Kidney glomerular epithelial cell (primary cell): ENCODE measurements at regions not wholly inside any gene's neighbourhood (a gene's known extent, or its start where the extent isn't known, plus 50 kb on each side); places are given as distances from the start of the nearest gene placed in this dataset.

Source experiments
- DNase-seq: peaks from one replicate; lab custom pipeline; 2025; lab: John Stamatoyannopoulos, UW

DNA sequence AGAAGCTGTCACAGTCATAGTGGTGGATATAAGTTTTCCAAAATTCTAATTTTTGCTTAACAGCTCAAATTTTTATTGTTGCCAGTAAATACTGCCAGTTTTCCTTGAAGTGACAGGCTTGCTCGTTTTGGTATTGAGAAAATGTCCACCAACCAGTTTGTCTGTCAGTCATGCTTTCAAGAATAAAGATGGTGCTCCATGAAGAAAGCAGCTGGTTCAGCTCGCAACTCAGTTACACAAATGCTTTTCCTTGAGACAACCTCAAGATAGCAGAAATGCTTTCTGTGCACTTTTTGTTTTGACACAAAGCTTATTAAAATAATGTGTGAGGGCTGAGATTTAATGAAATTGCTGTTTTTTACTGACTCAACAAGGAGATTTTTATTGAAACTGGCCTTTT, 135.7 kb downstream of the LRRC70 start:
- DNase-seq = no peak

DNA sequence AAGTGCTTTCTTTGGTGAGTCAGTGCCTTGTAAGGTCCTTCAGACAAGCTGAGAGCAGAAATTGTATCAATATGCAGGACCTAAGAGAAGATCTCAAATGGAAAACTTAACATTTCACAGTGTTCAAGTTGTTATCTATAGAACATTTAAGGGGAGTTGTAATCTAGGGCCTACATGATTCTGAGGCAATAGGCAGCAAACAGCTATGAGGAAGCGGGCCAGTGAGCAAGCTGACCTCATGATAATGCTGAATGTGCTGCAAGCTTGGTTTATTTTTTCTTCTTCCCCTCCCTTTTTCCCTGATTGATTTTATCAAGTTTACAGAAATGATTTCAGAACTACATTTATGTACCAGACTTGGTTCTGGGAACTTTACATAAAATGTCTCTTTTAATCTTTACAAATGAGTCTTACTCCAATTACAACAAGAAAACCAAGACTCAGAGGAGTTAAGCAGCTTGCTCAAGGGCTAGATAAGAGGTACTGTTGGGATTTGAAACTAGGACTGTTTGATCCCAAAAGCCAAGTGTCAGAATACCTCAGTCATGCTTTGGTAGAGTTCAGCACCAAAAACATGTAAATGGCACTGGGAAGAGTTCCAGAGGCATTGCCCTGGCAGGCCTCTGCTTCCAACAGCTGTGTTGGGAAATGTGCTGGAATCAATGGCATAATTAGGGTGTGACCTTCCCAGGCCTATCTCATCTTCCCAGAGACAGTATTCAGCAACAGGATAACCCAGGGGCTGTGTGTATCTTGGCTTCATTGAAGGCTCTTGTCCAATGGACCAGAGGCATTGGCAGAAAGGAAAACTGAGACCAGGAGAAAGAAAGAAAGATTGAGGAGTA, 130.1 kb downstream of the LRRC70 start:
- no peak for DNase-seq

DNA sequence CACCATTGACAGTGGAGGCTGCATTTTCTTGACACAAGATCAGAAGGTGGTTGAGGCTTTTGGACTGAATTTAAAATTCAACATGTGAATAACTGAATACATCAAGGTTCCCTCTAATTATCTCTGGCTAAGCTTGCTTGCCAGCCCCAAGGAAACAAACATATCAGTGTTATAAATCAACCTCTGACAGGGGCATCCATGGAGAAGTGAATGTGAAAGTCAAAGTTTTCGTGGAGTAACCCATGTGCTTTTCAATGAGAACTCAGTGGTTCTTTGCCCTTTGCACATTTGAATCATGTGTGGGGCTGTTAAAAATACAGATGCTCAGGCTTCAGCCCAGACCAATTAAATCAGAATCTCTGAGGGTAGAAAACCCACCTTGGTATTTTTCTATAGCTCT, 128.9 kb downstream of the LRRC70 start:
- DNase-seq = no peak

DNA sequence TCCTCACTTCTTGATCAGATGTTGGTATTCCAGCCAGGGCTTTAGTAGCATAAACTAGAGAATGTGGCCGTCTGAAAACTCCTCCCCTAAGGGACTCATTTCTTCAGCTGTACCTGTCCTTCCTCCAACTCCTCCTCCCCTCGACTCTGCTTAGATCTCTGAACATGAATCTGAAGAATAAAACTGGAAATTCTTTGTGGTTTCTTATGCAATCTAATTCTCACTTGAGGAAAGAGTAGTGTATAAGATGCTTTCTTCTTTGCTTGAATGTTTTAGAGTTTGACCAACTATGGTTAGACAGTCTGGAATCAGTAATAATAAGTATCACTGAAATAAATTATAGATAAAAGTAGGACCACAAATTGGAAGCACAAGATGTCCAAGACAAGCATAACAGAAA, 128.5 kb downstream of the LRRC70 start:
- no peak for DNase-seq

DNA sequence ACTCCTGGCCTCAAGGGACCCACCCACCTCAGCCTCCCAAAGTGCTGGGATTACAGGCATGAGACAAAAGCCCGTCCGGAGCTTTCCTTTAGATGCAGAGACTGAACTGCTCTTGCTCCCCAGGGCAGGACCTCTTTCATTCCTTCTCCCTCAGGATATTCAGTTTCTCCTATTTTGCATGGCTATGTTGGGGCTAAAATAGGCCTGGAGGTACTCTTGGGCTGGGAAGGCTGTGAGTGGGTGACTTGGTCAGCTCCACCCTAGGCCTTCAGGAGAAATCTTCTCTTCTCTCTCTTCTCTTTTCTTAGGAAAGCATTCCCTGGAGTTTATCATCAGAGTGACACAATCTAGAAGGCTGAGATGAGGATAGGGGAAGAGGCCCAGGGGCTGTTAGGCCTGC, 126.4 kb downstream of the LRRC70 start:
- DNase-seq = no peak

DNA sequence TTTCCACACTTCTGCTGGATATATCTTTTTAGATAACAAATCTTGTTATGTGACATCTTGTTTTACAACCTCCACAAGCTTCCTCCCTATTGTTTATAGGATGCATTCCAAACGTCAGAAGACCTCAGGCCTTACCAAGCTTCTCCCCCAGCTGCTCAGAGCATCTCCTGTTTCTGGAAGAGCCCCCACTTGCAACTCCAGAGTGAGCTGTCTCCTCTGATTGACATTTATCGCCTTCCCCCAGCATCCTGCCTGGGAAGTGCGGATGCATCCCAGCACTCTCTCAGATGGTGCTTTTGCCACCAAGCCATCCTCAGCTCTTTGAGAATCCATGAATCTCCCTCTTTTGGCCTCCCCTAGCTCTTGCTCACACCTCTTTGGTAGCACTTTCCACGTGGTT, 123.5 kb downstream of the LRRC70 start:
- no peak for DNase-seq

DNA sequence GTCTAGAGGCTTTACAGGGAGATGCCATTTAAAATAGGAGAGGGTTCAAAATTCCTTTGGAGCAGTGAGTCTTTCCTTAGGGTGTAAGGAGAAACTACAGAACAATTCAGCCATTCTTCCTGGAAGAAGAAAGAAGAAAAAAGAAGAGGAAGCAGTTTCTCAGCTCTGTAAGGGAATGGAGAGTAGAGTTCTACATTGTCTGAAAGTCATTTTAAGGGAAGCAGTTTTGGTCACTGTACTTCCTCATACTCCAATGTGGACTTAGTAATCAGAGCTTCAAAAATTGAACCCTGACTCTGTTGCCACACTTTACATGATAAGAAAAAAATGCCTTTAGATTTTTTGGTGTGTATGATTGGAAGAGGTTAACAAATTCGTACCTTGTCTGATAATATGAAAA, 122.4 kb downstream of the LRRC70 start:
- no peak for DNase-seq

DNA sequence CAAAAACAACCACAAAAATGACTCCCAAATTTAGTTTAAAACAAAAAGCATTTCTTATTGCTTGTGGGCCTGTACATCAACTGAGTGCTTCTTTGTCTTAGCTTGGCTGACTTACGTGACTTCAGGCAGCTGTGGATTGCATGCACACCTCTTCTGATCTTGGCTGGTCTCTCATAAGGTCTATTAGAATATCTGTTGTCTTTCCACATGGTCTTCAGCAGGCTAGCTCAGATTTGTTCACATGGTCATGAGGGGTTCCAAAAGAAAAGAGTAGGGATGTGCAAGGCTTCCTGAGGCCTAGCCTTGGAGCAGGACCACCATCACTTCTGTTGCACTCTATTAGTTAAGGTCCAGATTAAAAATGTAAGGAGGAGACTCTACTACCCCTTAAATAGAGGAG, 120.1 kb downstream of the LRRC70 start:
- no peak for DNase-seq

DNA sequence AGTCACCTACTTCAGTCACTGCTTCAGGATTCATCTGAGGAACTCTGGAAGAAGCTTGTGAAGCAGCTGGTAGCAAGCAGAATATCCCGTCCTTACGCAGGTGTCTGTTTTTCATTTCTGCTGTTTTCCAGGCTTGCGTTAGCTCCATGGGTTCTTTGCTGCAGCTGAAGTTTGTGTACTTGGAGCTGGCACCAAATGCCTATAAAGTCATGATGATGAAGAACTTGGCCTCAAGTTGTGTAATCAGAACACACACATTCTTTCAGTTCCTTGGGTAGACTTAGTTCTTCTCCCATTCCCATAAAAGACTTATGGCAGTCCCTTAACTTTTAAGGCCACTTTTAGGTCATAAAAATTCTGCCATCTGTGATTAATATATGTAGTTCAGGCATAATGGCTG, 116.7 kb downstream of the LRRC70 start:
- no peak for DNase-seq

DNA sequence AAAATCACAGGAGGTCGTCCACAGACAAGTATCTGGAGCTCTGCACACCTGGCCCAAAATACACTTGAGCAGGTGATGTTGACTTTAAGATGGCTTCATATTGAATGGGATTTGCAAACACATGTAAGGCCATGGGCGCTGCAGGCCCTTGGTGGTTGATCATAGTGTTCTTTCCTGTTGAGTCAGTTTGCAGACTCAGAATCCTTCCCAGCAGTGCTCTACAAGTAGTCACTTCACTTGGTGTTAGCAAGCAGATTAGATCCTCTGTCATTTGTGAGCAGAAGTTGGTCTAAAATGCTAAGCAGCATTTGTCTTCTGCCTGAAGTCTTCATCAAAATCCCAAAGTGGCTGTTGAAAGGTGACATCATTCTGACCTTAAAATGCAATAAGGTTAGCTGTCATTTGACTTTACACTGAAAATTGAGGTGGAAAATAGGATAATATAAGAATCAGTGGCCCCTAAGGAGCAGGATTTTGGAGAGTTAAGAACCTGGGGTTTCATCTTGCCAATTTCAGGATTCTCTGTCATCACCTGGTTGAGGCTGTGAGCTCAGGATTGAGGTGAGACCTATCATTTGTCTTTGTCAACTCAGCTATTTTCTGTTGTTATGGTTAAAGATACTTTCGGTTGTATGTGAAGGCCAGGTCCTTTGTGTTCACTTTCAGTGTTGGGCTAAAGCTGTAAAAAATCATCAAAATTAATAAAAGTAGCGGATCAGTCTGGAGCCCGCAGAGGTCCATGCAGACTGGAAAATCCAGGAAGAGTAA, 114.5 kb downstream of the LRRC70 start:
- no peak for DNase-seq

DNA sequence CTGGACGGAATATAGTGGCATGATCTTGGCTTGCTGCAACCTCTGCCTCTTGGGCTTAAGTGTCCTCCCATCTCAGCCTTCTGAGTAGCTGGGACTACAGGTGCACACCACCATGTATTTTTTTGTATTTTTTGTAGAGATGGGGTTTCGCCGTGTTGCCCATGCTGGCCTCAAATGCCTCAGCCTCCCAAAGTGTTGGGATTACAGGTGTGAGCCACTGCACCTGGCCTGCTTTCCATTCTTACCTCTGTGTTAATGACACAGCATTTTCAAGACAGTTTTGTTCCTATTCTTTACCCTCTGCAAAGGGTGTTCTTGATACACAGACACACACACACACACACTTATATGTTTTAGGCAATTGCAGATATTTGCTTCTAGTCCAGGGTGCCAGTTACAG, 113.3 kb downstream of the LRRC70 start:
- DNase-seq = no peak

DNA sequence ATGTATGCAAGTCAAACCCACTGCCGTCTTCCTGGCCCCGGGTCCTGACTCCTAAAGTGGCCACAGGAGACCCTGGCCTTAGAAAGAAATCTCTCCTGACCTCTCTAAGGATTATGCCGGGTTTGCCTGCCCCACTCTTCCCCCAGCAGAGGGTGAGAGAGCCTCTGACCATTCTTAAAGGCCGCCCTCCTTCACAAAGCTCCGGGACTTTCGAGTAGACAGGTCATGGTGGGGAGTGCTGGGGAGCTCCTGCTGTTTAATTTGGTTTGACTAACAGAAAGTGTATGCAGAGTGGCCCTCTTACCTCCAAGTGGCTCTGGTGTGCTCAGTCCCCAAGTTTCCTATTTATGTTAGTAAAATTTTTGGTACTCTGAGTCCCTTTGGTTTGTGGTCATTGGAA, 111.8 kb downstream of the LRRC70 start:
- DNase-seq = no peak

DNA sequence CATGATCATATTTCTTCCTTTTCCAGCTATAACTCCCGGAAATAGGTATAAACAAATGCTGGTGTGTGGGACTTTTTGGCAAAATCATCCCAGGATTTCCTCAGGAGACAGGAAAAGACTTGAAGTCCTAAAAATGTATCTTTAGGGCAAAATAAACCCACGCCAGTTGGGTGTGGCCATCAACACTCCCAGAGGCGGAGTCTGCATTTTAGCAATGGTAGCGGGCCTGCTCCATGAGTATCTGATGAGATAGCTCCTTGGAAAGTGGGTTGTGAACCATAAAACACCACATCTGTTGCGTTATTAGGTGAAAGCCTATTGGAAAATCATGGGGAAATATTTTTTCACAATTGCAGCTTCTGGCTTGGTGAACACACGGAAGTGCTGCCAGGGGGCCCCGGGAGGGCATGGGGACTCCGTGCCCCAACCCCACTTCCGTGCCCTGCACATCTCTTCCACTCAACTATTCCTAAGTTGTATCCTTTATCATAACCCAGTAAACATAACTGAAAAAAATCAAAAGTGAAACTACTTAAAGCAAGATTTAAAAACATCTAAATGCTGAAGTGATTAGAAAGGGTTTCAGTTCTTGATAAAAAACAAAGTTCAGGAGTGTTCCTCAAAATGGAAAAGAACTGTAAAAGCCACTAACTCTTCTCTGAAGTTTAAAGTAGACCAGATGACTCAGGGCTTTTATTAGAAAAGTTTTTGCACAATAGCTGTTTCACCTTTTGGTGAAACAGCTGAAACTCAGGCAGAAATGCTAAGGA, 111.2 kb downstream of the LRRC70 start:
- DNase-seq = no peak

DNA sequence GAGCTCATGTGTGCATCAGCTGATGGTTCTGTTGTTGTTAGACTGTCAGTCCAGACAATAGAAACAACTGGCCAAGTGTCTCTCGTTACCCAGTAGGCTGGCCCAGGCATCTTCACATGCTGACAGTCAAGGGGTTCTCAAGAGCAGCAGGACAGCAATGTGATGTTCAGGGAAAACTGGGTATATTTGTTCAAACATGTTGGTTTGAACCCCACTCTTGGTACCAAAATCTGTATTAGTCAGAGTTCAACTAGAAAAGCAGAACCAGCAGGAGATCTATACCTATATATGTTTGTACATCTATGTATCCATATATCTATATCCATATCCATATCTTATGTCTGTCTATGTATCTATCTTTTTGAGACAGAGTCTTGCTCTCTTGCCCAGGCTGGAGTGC, 108.1 kb downstream of the LRRC70 start:
- no peak for DNase-seq

DNA sequence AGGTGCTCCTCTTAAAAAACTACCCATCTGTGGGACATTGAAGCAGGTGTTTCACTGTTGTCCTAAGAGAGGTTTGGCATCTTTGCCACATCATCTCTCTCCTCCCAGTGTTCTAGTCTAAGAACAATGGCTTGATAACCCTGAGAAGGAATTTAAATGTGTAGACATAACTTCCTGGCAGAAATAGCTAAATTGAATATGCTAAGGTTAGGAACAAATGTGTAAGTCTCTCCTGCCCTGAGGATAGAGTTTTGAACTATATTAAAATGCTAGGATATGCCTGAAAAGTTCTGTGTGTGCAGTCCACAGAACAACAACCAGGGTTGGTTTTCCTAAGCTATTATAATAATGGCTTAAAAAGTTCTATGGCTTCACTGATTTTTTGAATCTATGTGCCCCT, 106.6 kb downstream of the LRRC70 start:
- DNase-seq = no peak

DNA sequence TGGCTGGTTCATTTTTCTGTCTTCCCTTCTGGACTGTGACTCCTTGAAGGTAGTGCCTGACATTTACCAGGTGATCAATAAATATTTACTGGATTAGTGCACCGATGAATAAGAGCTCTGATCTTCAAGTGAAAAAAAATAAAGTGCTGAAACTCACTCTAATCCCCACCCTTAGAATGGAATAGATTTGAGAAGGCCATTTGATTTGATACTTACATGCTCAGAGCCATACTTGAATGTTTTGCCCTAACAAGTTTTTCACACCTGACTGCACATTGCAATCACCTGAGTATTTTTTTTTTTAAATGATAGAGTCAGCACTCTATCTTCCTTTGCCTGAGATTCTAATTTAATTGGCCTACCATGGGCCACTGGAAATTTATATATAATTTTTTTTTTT, 105.7 kb downstream of the LRRC70 start:
- DNase-seq = no peak

DNA sequence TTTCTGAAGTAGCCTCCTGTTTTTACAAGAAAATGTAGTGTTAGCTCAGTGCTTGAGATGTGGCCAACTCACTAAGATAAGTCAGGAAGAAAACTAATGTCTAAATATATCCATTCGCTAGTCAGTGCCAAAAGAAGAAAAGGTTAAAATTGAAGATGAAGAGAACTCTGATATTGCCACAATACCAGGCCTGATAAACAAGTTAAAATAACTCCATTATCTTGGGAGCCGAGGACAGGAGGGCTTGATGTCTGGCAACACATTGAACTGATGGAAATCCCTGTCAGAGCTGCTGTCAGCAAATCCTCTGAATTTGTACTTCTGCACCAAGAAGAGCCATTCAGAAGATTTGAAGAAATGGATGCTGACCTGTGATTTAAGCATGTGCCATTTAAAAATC, 103.4 kb downstream of the LRRC70 start:
- DNase-seq = no peak

DNA sequence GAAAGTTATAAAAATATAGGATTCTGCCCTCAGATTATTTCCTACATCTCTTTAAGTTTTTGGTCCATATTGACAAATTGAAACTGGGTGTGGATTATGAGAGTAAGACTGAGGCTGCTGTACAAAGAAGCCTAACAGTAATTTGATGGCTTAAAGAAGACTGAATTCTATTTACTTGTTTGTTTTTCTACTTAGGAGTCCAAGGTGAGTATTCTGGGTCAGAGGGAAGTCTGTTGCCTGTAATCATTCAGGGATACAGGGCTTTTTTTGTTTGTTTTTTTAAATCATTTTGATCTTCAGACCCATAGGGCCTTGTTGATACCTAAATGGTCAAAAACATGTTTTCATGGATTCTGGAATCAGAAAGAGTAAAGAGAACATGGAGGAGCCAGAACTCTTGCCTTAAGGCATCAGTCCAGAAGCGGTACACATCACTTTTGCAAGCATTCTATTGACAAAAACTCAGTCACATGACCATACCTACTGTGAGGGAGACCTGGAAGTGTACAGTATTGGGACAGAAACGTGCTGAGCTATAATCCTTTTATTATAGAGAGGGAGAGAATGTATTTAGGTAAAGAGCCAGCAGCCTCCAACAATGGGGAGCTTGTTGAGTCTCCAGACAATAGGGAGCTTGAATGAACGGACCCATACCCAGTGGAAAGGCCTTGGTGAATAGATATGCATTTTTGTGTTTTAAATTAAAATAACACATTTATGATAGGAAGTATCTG, 102.7 kb downstream of the LRRC70 start:
- DNase-seq = no peak

DNA sequence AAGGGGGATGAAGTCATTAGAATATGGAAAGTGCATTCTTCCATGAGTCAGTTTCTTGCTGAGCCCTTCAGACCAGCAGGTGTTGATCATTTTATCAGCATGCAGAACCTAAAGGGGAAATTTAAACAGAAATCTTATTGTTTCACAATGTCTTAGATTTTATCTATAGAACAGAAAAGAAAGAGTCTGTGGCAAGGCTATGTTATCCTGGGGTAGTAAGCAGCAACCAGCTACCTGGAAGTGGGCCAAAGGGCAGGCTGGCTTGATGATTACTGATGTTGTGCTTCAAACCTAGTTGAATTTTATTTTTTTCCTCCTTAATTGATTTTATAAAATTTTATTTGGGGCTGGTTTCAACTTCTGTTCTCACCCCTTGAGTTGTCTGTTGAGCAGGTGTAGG, 101.5 kb downstream of the LRRC70 start:
- no peak for DNase-seq
